ENCODE measurements at regions not wholly inside any gene's neighbourhood (a gene's known extent, or its start where the extent isn't known, plus 50 kb on each side); places are given as distances from the start of the nearest gene placed in this dataset.
"Not testable (repeated sequence)": the region's sequence is repeated elsewhere in the genome, so short reads cannot be mapped to it uniquely, and the experiment has no call there.

DNA sequence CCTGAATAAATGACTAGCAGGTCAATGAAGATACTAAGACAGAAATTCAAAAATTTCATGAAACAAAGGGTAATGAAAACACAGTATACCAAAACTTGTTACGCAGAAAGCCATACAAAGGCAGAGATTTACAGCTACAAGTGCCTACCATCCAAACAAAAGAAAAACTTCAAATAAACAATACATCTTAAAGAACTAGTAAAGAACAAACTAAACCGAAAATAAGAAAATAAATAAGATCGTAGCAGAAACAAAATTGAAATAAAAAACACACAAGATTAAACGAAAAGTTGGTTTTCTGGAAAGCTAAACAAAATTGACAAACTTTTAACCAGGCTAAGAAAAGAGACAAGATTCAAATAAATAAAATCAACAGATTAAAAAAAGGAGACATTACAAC is 51.5 kb downstream of the VPREB1 start:
- not testable (repeated sequence) for DNase-seq (ENCODE audit: low spot score)

DNA sequence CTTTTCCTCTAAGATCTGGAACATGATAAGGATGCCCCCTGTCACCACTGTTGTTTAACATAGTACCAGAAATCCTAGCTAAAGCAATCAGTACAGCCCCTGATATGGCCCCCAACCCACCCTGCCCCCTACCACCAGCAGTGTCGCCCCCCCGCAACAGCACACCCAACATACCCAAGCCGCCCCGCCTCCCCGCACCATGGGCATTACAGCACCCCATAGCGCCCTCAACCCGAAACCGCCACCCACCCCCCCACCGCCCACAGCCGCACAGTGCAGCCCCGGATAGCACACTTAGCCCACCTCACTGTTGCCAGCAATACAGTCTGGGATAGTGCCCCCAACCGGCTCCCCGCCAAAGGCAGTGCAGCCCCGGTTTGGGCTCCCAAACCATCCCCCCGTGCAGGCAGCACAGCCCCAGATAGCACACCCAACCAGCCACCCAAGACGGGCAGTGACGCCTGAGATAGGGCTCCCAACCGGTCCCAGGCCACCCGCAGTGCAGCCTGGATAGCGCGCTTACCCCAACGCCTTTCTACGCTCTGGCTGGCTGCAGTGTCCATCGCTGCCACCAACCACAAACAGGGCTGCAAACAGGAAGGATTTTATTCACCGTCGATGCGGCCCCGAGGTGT is 52.7 kb downstream of the VPREB1 start:
- DNase-seq (ENCODE audit: low spot score), result peak; percentile 12

- peak; percentile 55 for DNase-seq (ENCODE audit: low spot score)
Observed at GRCh38 chr22:22297794-22298653, 53.4 kb downstream of the VPREB1 start.

GRCh38 chr22:22298654-22299009 is 54.0 kb downstream of the VPREB1 start:
- not testable (repeated sequence) for DNase-seq (ENCODE audit: low spot score)

DNA sequence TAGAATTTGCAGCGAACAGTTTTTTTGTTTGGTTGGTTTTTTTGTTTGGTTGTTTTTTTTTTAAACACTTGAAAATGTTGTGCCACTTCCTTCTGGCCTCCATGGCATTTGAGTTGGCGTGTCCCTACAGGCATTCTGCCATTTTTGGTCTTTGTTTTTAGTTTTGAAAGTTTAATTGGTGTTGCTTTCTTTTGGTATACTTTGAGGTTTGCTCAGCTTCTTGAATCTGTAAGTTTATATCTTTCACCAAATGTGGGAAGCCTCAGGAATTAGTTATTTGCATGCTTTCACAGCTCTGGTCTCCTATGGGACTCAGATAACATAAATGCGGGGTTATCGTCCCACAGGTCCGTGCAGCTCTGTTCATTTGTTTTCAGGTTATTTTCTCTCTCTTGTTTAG is 55.9 kb downstream of the VPREB1 start:
- not testable (repeated sequence) for DNase-seq (ENCODE audit: low spot score)

- not testable (repeated sequence) for DNase-seq (ENCODE audit: low spot score)
Observed at GRCh38 chr22:22300946-22301345, 56.4 kb downstream of the VPREB1 start.

DNA sequence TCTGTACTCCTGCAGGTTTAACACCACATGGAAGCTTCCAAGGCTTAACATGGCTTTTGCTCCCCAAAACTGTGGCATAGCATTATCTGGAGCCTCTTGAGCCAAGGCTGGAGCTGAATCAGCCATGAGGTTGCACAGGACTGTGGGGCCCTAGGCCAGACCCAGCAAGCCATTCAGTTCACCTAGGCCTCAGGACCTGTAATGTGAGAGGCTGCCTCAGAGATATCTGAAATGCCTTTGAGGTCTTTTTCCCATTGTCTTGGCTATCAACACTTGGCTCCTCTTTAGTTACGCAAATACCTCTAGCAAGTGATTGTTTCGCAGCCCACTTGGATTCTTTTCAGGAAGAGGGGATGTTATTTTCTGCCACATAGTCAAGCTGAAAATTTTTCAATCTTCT is 72.0 kb downstream of the VPREB1 start:
- no peak for DNase-seq (ENCODE audit: low spot score)

DNA sequence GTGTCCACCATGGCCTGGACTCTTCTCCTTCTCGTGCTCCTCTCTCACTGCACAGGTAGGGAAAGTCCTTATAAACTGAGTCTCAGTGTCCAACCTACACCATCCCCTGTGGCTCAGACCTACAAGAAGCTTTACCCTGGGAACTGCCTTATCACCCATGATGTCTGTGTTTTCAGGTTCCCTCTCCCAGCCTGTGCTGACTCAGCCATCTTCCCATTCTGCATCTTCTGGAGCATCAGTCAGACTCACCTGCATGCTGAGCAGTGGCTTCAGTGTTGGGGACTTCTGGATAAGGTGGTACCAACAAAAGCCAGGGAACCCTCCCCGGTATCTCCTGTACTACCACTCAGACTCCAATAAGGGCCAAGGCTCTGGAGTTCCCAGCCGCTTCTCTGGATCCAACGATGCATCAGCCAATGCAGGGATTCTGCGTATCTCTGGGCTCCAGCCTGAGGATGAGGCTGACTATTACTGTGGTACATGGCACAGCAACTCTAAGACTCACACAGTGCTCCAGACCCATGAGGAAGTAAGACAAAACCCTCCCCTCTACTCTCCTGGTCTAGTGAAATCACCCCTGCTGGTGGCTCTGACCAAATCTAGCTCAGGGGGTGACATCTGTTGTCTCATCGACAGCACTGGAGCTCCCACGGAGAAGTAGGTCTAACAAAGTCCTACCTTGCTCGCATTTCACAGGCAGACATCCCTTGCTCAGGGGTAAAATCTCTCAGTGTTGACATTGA is 74.3 kb downstream of the VPREB1 start:
- DNase-seq (ENCODE audit: low spot score), result no peak

- peak; percentile 55 for DNase-seq (ENCODE audit: low spot score)
Observed at GRCh38 chr22:22321743-22322611, 77.4 kb downstream of the VPREB1 start.

GRCh38 chr22:22322792-22323191 is 78.2 kb downstream of the VPREB1 start:
- DNase-seq (ENCODE audit: low spot score), result no peak

GRCh38 chr22:22327723-22328122 is 83.1 kb downstream of the VPREB1 start:
- DNase-seq (ENCODE audit: low spot score), result no peak

DNA sequence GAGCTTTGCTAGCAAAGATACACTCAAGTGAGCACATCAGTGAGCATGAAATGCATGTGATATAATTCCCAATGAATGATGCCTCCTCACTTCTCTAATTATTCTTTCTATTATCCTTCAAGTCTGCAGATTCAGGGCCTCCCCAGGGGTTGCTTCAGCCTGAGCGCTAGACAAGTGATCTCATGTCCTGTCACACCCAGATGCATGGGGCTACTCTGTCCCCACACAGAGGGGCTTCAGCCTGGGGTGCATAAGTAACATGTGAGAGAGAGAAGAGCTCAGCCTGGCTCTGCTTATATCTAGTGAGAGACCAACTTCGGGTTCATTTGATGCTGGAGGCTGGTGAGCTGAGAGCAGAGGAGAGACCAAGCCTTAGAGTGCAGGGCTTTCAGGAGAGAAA is 85.2 kb downstream of the VPREB1 start:
- DNase-seq (ENCODE audit: low spot score), result no peak

GRCh38 chr22:22335640-22336039 is 91.1 kb downstream of the VPREB1 start:
- DNase-seq (ENCODE audit: low spot score), result not testable (repeated sequence)

DNA sequence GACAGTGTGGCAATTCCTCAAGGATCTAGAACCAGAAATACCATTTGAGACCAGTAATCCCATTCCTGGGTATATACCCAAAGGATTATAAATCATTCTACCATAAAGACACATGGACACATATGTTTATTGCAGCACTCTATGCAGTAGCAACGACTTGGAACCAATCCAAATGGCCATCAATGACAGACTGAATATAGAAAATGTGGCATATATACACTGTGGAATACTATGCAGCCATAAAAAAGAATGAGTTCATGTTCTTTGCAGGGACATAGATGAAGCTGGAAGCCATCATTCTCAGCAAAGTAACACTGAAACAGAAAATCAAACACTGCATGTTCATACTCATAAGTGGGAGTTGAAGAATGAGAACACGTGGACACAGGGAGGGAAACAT is 91.7 kb downstream of the VPREB1 start:
- DNase-seq (ENCODE audit: low spot score), result not testable (repeated sequence)

DNA sequence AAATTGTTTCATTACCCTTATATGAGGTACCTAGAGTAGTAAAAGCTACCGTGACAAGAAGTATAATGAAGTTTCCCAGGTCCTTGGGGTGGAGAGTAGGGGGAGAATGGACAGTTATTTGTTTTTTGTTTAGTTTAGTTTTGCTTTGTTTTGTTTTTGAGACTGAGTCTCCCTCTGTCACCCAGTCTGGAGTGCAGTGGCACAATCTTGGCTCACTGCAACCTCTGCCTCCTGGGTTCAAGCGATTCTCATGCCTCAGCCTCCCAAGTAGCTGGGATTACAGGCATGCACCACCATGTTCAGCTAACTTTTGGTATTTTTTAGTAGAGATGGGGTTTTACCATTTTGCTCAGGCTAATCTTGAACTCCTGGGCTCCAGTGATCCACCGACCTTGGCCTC is 94.2 kb downstream of the VPREB1 start:
- DNase-seq (ENCODE audit: low spot score), result not testable (repeated sequence)

DNA sequence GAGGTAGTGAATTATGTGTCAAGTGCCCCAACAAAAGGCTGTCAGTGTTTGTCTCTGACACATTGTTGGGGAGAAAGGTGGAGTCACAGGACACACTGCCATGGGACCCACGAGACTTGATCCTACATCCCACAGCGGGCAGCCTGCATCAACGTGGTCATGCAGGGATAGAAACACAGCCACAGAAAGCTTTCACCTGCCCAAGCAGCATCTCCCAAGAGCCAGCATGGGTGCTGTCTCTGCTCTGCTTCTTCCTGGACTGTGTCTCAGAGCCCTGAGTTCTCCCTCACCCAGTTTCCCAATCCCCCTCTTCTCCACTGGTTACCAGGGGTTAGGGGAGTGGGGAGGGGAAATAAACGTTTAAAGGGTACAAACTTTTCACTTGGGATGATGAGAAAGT is 97.2 kb downstream of the VPREB1 start:
- DNase-seq (ENCODE audit: low spot score), result no peak

GRCh38 chr22:22342697-22343580 is 98.4 kb downstream of the VPREB1 start:
- DNase-seq (ENCODE audit: low spot score), result no peak

DNA sequence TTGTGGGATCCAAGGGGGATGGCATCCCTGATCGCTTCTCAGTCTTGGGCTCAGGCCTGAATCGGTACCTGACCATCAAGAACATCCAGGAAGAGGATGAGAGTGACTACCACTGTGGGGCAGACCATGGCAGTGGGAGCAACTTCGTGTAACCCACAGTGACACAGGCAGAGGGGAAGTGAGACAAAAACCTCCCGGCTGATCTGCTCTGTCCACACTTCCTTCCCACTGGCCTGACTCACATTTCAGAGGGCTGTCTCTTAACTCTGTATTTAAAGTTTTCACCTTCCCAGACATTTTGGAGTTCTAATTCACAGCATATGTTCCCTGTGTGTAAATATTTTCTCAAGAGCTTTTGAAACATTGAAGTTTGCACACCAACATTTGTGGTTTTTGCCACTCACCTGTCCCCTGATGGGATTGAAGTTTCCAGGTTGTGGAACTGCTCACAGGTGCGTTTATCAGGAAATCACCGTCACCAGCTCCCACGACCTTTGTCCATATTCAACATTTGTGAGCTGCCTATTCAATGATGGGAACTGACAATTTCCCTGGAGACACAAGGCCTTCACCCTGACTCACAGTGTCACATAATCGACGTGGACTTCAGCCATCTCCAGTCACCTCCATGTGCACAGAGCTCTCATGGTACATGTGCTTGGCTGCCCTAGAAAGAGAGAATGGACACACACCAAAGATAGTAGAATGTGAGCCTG is 99.2 kb downstream of the VPREB1 start:
- DNase-seq (ENCODE audit: low spot score), result peak; percentile 35

- DNase-seq (ENCODE audit: low spot score), result no peak
Observed at GRCh38 chr22:22344430-22344829, 99.8 kb downstream of the VPREB1 start.

- no peak for DNase-seq (ENCODE audit: low spot score)
Observed at GRCh38 chr22:22345781-22346180, 101.2 kb downstream of the VPREB1 start.

Data from kidney capillary endothelial cell (primary cell).